ENCODE measurements at regions not wholly inside any gene's neighbourhood (a gene's known extent, or its start where the extent isn't known, plus 50 kb on each side); places are given as distances from the start of the nearest gene placed in this dataset.

DNA sequence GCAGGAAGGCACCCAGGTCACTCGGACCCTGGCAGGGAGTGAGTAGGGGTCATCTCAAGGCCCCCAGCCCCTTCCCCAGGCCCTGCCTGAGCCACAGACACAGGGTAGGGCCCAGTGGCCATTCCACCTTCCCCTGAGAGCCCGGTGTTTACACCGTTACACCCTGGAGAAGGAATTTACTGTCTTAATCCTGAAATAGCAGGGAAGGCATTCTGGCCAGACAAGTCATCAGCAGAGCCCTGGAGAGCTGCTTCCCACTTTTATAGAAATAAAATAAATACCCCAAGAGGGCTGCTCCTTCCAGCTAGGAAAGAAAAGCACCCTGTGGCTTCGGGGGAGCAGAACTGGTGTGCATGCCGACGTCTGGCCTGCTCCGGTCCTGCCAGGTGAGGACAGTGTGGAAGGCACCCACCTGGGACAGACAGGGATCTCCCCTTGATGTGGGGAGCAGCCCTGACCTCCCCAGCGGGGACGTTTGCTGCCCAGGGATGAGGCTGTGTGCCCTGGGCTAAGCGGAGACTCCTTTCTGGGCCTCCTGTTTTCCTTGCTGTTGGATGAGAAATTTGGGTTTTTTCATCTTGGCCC, 180.0 kb downstream of the MN1 start:
- no peak overlapping the region for H4K8ac ChIP-seq (replicated peaks; ENCODE audit: insufficient read length, low read depth, low read length)

More for the DNA sequence above, 180.0 kb downstream of the MN1 start:
- no peak overlapping the region for H3K23ac ChIP-seq (ENCODE audit: insufficient read length, low read depth, low read length)
- H3T11ph ChIP-seq (ENCODE audit: low read length), result no peak overlapping the region
- H2BK120ac ChIP-seq (ENCODE audit: low read depth, low read length, poor library complexity, severe bottlenecking), result no peak overlapping the region
- no peak overlapping the region for H3K9ac ChIP-seq (ENCODE audit: extremely low read depth, insufficient read length, low read length)
- H2AFZ ChIP-seq (ENCODE audit: low read length), result no peak overlapping the region
- peaks cover 16% of the 10 kb centered on the region for H3K27me3 Mint-ChIP-seq (ENCODE audit: low read depth)
- no peak overlapping the region for H3K4me2 ChIP-seq (ENCODE audit: insufficient read depth, insufficient read length, low read length)
- H4K5ac ChIP-seq (ENCODE audit: insufficient read length, low read depth, low read length), result no peak overlapping the region
- no peak overlapping the region for H2BK12ac ChIP-seq (ENCODE audit: insufficient read length, low read depth, low read length)
- no peak overlapping the region for H3K56ac ChIP-seq (ENCODE audit: insufficient read length, low read depth, low read length)
- H3K79me1 ChIP-seq (ENCODE audit: insufficient read depth, low read depth, low read length, poor library complexity, severe bottlenecking), result no peaks in the 10 kb centered on the region
- no peak overlapping the region for H4K91ac ChIP-seq (ENCODE audit: insufficient read length, low read depth, low read length)
- no peak overlapping the region for H3K27ac ChIP-seq (ENCODE audit: insufficient read length, low read depth, low read length)
- TF ChIP-seq, protein P1, sequence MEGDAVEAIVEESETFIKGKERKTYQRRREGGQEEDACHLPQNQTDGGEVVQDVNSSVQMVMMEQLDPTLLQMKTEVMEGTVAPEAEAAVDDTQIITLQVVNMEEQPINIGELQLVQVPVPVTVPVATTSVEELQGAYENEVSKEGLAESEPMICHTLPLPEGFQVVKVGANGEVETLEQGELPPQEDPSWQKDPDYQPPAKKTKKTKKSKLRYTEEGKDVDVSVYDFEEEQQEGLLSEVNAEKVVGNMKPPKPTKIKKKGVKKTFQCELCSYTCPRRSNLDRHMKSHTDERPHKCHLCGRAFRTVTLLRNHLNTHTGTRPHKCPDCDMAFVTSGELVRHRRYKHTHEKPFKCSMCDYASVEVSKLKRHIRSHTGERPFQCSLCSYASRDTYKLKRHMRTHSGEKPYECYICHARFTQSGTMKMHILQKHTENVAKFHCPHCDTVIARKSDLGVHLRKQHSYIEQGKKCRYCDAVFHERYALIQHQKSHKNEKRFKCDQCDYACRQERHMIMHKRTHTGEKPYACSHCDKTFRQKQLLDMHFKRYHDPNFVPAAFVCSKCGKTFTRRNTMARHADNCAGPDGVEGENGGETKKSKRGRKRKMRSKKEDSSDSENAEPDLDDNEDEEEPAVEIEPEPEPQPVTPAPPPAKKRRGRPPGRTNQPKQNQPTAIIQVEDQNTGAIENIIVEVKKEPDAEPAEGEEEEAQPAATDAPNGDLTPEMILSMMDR (conservative IDR thresholded peaks at IDR 0.05), result no peak
- no peak overlapping the region for H2BK20ac ChIP-seq (ENCODE audit: low read depth, low read length, poor library complexity, severe bottlenecking)
- H3K9me3 Mint-ChIP-seq, result 0 out of 5 replicates have a peak, but pooled peaks cover 0 to 2% of the 10 kb centered on the region in 2 experiments
- H3K4me1 ChIP-seq (ENCODE audit: insufficient read depth, low read length), result no peaks in the 10 kb centered on the region; the same call in 1 of the 2 replicates
- no peaks in the 10 kb centered on the region for H3K27me3 ChIP-seq (ENCODE audit: insufficient read depth, low read length)
- DNase-seq, result no peak
- H4K20me1 ChIP-seq (ENCODE audit: control insufficient read depth, insufficient read depth, insufficient read length), result no peaks in the 10 kb centered on the region
- H3K18ac ChIP-seq (ENCODE audit: insufficient read length, low read depth, low read length), result no peak overlapping the region
- no peak overlapping the region for H3K4me3 Mint-ChIP-seq
- no peak overlapping the region for H2BK5ac ChIP-seq (ENCODE audit: insufficient read length, low read length)
- H3K9me3 ChIP-seq (ENCODE audit: control insufficient read depth, low read depth, low read length), result no peaks in the 10 kb centered on the region
- no peaks in the 10 kb centered on the region for H3K23me2 ChIP-seq (ENCODE audit: insufficient read length, low read depth, low read length, poor library complexity, severe bottlenecking)
- H3K36me3 Mint-ChIP-seq (ENCODE audit: insufficient read depth in 1 of 3, low read depth in 3 of 3), result no peaks in the 10 kb centered on the region
- WGBS (ENCODE audit: extremely low coverage, insufficient read length, low lambda C conversion rate), result no CpG with 5 or more reads among the region's 10 CpGs
- H3K14ac ChIP-seq (ENCODE audit: insufficient read depth, low read length), result no peak overlapping the region
- no peak overlapping the region for H3K4ac ChIP-seq (ENCODE audit: low read depth, low read length)
- H3K79me2 ChIP-seq (ENCODE audit: insufficient read depth, low read length), result no peaks in the 10 kb centered on the region
- peaks cover 9 to 21% of the 10 kb centered on the region in 2 experiments for H3K4me1 Mint-ChIP-seq
- H2BK15ac ChIP-seq (ENCODE audit: low read depth, low read length), result no peak overlapping the region
- H2AK5ac ChIP-seq (ENCODE audit: insufficient read length, low read length), result no peak overlapping the region
- H3K27ac Mint-ChIP-seq, result no peak overlapping the region
